ENCODE measurements at regions not wholly inside any gene's neighbourhood (a gene's known extent, or its start where the extent isn't known, plus 50 kb on each side); places are given as distances from the start of the nearest gene placed in this dataset.
A peak's percentile ranks its signal among the peaks of the same experiment; 100 is the strongest.

- H3K4me3 ChIP-seq (ENCODE audit: low read length): no peak overlapping the region
- DNase-seq (ENCODE audit: low read depth): no peak
- TF ChIP-seq, protein P1, sequence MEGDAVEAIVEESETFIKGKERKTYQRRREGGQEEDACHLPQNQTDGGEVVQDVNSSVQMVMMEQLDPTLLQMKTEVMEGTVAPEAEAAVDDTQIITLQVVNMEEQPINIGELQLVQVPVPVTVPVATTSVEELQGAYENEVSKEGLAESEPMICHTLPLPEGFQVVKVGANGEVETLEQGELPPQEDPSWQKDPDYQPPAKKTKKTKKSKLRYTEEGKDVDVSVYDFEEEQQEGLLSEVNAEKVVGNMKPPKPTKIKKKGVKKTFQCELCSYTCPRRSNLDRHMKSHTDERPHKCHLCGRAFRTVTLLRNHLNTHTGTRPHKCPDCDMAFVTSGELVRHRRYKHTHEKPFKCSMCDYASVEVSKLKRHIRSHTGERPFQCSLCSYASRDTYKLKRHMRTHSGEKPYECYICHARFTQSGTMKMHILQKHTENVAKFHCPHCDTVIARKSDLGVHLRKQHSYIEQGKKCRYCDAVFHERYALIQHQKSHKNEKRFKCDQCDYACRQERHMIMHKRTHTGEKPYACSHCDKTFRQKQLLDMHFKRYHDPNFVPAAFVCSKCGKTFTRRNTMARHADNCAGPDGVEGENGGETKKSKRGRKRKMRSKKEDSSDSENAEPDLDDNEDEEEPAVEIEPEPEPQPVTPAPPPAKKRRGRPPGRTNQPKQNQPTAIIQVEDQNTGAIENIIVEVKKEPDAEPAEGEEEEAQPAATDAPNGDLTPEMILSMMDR (conservative IDR thresholded peaks at IDR 0.05; ENCODE audit: low read depth, low read length): no peak
Measured at GRCh38 chr4:32436816-32437215, 1716.6 kb downstream of the PCDH7 start.

DNA sequence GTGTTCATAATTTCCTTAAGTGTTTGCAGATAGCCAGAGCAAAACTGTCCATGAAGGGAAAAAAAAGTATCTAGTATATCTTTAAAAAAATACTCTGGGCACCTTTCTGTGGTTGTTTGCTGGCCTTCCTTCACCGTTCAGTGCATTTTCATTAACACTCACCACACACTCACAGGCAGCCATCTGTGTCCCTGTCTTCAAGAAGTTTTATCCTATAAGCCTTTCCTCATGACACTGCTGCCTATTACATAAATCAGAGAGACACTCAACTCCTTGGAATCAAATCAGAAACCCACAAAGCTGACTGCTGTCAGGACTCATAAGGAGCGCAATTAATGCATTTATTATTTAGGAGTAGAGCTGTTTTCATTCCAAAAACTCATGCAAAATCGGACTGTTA lies 1720.2 kb downstream of the PCDH7 start:
- DNase-seq (ENCODE audit: low read depth): peak; percentile 89
- no peak overlapping the region for H3K4me3 ChIP-seq (ENCODE audit: low read length)
- TF ChIP-seq, protein P1 (conservative IDR thresholded peaks at IDR 0.05; ENCODE audit: low read depth, low read length): no peak

- DNase-seq (ENCODE audit: low read depth): no peak
- TF ChIP-seq, protein P1 (conservative IDR thresholded peaks at IDR 0.05; ENCODE audit: low read depth, low read length): no peak
- H3K4me3 ChIP-seq (ENCODE audit: low read length): no peak overlapping the region
Measured at GRCh38 chr4:32454482-32454881, 1734.3 kb downstream of the PCDH7 start.

DNA sequence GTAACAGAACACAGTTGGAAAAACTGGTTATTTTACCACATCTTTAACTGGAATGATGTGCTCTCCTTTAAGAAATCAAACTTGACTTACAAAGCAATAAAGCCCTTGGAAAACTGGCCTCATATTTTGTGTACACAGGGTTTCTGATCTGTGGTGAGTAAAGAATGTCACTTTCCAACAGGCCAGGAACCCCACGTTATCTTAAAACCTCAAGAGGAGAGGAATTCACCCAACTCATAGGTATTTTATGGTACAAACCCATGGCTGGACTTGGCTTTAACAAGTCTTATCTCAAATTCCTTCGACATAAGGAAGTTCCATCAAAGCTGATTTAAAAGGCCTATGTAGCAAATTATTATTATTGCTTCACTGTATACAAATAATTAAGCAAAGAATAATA lies 1735.1 kb downstream of the PCDH7 start:
- TF ChIP-seq, protein P1 (conservative IDR thresholded peaks at IDR 0.05; ENCODE audit: low read depth, low read length): no peak
- H3K4me3 ChIP-seq (ENCODE audit: low read length): no peak overlapping the region
- no peak for DNase-seq (ENCODE audit: low read depth)

- no peak overlapping the region for H3K4me3 ChIP-seq (ENCODE audit: low read length)
- TF ChIP-seq, protein P1 (conservative IDR thresholded peaks at IDR 0.05; ENCODE audit: low read depth, low read length): no peak
- DNase-seq (ENCODE audit: low read depth): no peak
Measured at GRCh38 chr4:32460972-32461371, 1740.8 kb downstream of the PCDH7 start.

GRCh38 chr4:32462944-32463343 lies 1742.8 kb downstream of the PCDH7 start:
- TF ChIP-seq, protein P1 (conservative IDR thresholded peaks at IDR 0.05; ENCODE audit: low read depth, low read length): peak; percentile 52
- DNase-seq (ENCODE audit: low read depth): no peak
- no peak overlapping the region for H3K4me3 ChIP-seq (ENCODE audit: low read length)

- DNase-seq (ENCODE audit: low read depth): no peak
- TF ChIP-seq, protein P1 (conservative IDR thresholded peaks at IDR 0.05; ENCODE audit: low read depth, low read length): no peak
- H3K4me3 ChIP-seq (ENCODE audit: low read length): no peak overlapping the region
Measured at GRCh38 chr4:32470087-32470585, 1750.0 kb downstream of the PCDH7 start.

Data from retinal pigment epithelial cell (primary cell).